ENCODE measurements at regions not wholly inside any gene's neighbourhood (a gene's known extent, or its start where the extent isn't known, plus 50 kb on each side); places are given as distances from the start of the nearest gene placed in this dataset.

DNA sequence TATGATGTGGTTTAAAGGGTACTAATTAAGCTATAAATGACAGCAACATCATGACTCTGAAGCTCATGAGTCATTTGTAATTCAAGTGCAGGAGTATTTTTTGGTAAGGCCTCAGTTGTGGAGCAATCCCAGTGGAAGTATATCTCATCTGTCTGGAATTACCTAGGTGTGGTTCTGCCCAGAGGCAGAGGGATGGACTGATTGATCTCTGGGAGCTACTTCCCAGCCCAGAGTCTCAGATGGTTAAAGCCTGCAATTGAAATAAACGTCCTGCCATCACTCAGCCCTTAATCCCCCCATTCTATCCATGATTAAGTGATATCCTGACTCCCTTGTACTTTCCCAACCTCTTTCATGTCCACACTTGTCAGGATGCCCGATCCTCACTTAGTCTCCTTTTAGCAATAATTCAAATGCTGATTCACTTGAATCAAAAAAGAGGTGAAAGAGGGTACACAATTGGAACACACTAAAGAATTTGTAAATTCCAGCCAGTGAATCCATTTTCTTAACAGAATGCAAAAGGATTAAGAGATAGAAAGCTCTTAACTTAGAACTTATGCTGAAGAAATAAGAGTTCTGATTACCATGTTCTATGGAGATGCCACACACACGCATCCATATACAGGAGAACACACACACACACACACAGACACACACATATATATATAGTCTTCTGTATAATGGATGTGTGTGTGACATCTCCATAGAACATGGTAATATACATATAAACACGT is 664.4 kb downstream of the NYAP2 start:
- intact Hi-C loops (cut with micrococcal nuclease; ENCODE audit: unreplicated experiment) = no loop called here
- TF ChIP-seq EZH2 (IDR thresholded peaks at IDR 0.05; ENCODE audit: borderline replicate concordance, low read depth, low read length, poor library complexity, severe bottlenecking) = no peak
- TF ChIP-seq, protein P1, sequence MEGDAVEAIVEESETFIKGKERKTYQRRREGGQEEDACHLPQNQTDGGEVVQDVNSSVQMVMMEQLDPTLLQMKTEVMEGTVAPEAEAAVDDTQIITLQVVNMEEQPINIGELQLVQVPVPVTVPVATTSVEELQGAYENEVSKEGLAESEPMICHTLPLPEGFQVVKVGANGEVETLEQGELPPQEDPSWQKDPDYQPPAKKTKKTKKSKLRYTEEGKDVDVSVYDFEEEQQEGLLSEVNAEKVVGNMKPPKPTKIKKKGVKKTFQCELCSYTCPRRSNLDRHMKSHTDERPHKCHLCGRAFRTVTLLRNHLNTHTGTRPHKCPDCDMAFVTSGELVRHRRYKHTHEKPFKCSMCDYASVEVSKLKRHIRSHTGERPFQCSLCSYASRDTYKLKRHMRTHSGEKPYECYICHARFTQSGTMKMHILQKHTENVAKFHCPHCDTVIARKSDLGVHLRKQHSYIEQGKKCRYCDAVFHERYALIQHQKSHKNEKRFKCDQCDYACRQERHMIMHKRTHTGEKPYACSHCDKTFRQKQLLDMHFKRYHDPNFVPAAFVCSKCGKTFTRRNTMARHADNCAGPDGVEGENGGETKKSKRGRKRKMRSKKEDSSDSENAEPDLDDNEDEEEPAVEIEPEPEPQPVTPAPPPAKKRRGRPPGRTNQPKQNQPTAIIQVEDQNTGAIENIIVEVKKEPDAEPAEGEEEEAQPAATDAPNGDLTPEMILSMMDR (conservative IDR thresholded peaks at IDR 0.05; ENCODE audit: low read depth, low read length) = no peak
- BruUV-seq (replicated peaks) = no TSS peak
- ChIA-PET POLR2A (ENCODE audit: low non-redundant PET) (no interaction called here), CTCF (no interaction called here)
- Histone ChIP-seq H3K27me3 (replicated peaks; ENCODE audit: insufficient read depth, low read depth, low read length, poor library complexity) (no peaks in the 10 kb centered on the region), H3K9me3 (ENCODE audit: low read depth, low read length, poor library complexity, severe bottlenecking) (no peaks in the 10 kb centered on the region), H3K27ac (ENCODE audit: low read depth, low read length, poor library complexity, severe bottlenecking) (no peak overlapping the region), H3K4me1 (ENCODE audit: insufficient read depth, low read length, poor library complexity, severe bottlenecking) (peaks cover 18% of the 10 kb centered on the region), H3K36me3 (ENCODE audit: insufficient read depth, low read length, poor library complexity, severe bottlenecking) (no peaks in the 10 kb centered on the region), H3K4me3 (ENCODE audit: low read depth, low read length, poor library complexity, severe bottlenecking) (no peak overlapping the region)
- no peak for DNase-seq (ENCODE audit: low spot score)

DNA sequence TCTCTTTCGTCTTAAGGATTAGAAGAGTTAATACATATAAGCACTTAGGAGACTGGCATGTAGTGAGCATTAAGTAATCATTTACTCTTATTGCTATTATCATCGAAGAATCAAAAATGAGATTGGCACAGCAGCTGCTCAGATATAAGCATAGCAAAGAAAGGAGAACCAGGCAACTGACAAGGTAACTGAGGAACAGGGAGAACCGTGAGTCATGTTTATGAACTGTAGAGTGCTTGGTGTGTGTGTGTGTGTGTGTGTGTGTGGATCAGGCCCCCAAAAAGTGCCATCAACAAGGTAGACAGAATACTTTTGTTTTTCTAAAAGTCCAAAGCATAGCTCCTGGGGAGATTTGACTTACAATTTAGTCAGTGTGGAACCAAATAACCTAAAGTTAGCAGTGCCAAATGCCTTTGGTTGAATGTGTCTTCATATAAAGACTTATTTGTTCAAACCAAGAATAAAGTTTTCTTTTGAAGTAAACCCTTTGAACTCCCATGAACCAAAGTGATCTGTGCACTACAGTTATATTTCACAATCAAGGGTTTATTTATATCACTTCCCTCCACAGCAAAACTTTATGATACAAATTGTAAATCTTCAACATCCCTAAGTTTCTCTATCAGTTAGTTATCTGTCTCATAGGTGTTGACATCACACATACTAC is 660.6 kb downstream of the NYAP2 start:
- intact Hi-C loops (cut with micrococcal nuclease; ENCODE audit: unreplicated experiment) = no loop called here
- DNase-seq (ENCODE audit: low spot score) = no peak
- H3K36me3 ChIP-seq (ENCODE audit: insufficient read depth, low read length, poor library complexity, severe bottlenecking) = no peaks in the 10 kb centered on the region

DNA sequence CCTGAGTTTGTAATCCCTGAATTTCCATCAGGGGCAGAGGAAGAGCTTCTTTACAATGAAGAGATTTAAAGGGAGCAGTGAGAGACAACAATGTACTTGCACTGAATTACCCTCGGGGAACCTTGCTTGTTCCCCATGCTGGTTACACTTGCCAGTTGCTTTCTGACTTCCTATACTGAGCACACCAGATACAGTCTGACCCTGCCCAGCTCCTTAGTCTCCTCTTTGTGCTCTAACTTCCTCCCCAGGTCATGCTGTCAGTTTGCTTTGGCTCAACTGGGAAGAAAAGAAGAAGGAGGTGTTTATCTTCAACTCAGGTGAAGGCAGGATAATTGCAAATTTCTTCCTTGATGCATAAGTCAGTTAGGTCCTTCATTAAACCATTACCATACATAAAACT is 658.4 kb downstream of the NYAP2 start:
- POLR2A ChIA-PET (ENCODE audit: low non-redundant PET) = no interaction called here
- H3K4me1 ChIP-seq (ENCODE audit: insufficient read depth, low read length, poor library complexity, severe bottlenecking) = no peaks in the 10 kb centered on the region

More for the DNA sequence above, 660.6 kb downstream of the NYAP2 start:
- Histone ChIP-seq H3K4me1 (ENCODE audit: insufficient read depth, low read length, poor library complexity, severe bottlenecking) (no peaks in the 10 kb centered on the region), H3K27ac (ENCODE audit: low read depth, low read length, poor library complexity, severe bottlenecking) (no peak overlapping the region), H3K27me3 (replicated peaks; ENCODE audit: insufficient read depth, low read depth, low read length, poor library complexity) (no peaks in the 10 kb centered on the region), H3K9me3 (ENCODE audit: low read depth, low read length, poor library complexity, severe bottlenecking) (no peaks in the 10 kb centered on the region), H3K4me3 (ENCODE audit: low read depth, low read length, poor library complexity, severe bottlenecking) (no peak overlapping the region)
- ChIA-PET POLR2A (ENCODE audit: low non-redundant PET) (no interaction called here), CTCF (no interaction called here)
- BruUV-seq (replicated peaks) = no TSS peak
- TF ChIP-seq, protein P1 (conservative IDR thresholded peaks at IDR 0.05; ENCODE audit: low read depth, low read length) = no peak

More for the DNA sequence above, 658.4 kb downstream of the NYAP2 start:
- Histone ChIP-seq H3K27me3 (replicated peaks; ENCODE audit: insufficient read depth, low read depth, low read length, poor library complexity) (no peaks in the 10 kb centered on the region), H3K9me3 (ENCODE audit: low read depth, low read length, poor library complexity, severe bottlenecking) (no peaks in the 10 kb centered on the region), H3K4me3 (ENCODE audit: low read depth, low read length, poor library complexity, severe bottlenecking) (no peak overlapping the region), H3K36me3 (ENCODE audit: insufficient read depth, low read length, poor library complexity, severe bottlenecking) (no peaks in the 10 kb centered on the region), H3K27ac (ENCODE audit: low read depth, low read length, poor library complexity, severe bottlenecking) (no peak overlapping the region)
- CTCF ChIA-PET = no interaction called here
- no peak for DNase-seq (ENCODE audit: low spot score)
- TF ChIP-seq, protein P1 (conservative IDR thresholded peaks at IDR 0.05; ENCODE audit: low read depth, low read length) = no peak
- intact Hi-C loops (cut with micrococcal nuclease; ENCODE audit: unreplicated experiment) = no loop called here
- BruUV-seq (replicated peaks) = no TSS peak

Measured in A673 (cell line).